Psoas muscle (tissue), 7 donors: ENCODE measurements at regions not wholly inside any gene's neighbourhood (a gene's known extent, or its start where the extent isn't known, plus 50 kb on each side); places are given as distances from the start of the nearest gene placed in this dataset.

Experiments used
- ATAC-seq, 4 donors: fragments of 200-7000 bp; cut with Tn5 transposase; one replicate each; pipeline ENCODE4 v1.9.1; 2020; ENCODE audit warnings: moderate library complexity in 3 of 4, mild to moderate bottlenecking in 2 of 4
- DNase-seq, 2 donors: peaks; one replicate each; pipeline ENCODE4 v3.0.0-alpha.2; 2020
- H3K27ac ChIP-seq: fragments of 200-600 bp; one replicate; pipeline ENCODE4 v1.8.0; 2022
- H3K27me3 ChIP-seq, 3 donors: fragments of 200-600 bp in 1 of 3; one replicate each; pipeline versions ENCODE4 v1.6.1 to v1.8.0; 2013 to 2022; ENCODE audit warnings: low read length in 2 of 3, mild to moderate bottlenecking in 2 of 3, moderate library complexity in 1 of 3; ENCODE audit not compliant: insufficient read depth in 3 of 3
- H3K36me3 ChIP-seq, 2 donors: fragments of 200-600 bp in 1 of 2; one replicate each; pipeline versions ENCODE4 v1.6.1 to v1.8.0; 2013 to 2022; ENCODE audit warnings: low read depth in 1 of 2, mild to moderate bottlenecking in 1 of 2, moderate library complexity in 1 of 2; ENCODE audit not compliant: insufficient read depth in 1 of 2
- H3K4me1 ChIP-seq: fragments of 200-600 bp; one replicate; pipeline ENCODE4 v1.8.0; 2022
- H3K4me3 ChIP-seq: fragments of 200-600 bp; one replicate; pipeline ENCODE4 v1.8.0; 2022; ENCODE audit warnings: mild to moderate bottlenecking
- H3K9me3 ChIP-seq: fragments of 200-600 bp; one replicate; pipeline ENCODE4 v1.8.0; 2022
- CTCF ChIP-seq: fragments of 200-600 bp; IDR thresholded peaks from one replicate; pipeline ENCODE4 v1.8.0; 2022; ENCODE audit warnings: antibody characterized with exemption
- WGBS, 3 donors: extraction: QIAGEN DNeasy Blood & Tissue Kit; methylation state at CpG; one replicate each; pipeline versions ENCODE4 v1.1.6 to v1.1.7; 2013; 5-methylcytosine and 5-hydroxymethylcytosine counted together
- intact Hi-C, 2 donors: fragments of 100-400 bp; cut with DNase I; formaldehyde crosslinking; loops; one replicate each; pipeline versions ENCODE4 v1.11.0 to v1.14.2; 2022
- donor health status: healthy with polysubstance abuse.
- donor health status: DM: no; HTN: no; CAD: no; lungs with moderate emphysema.
- donor health status: Bipolar disorder and iron deficiency.
- donor health status: healthy.
- donor health status: DM: yes; HTN: yes; CAD: no.
- donor health status: DM: no; HTN: no; CAD: no.
- donor health status: DM: yes; HTN: yes; CAD: no.

- H3K4me1 ChIP-seq = no peaks in the 10 kb centered on the region
- ATAC-seq (no peak), DNase-seq (no peak)
- no peaks in the 10 kb centered on the region for H3K36me3 ChIP-seq
- H3K9me3 ChIP-seq = no peaks in the 10 kb centered on the region
- intact Hi-C loops = no loop called here
- no peak overlapping the region for H3K27ac ChIP-seq
- H3K27me3 ChIP-seq = no peaks in the 10 kb centered on the region
- H3K4me3 ChIP-seq = no peak overlapping the region
- TF ChIP-seq CTCF = no peak
- 69 to 72% (median 69%) methylated on average over 5 of the region's 5 CpGs for WGBS, 3 donors
Observed at GRCh38 chr10:110419265-110419664, 78.4 kb upstream of the DUSP5 start.

- Histone ChIP-seq H3K4me3 (no peak overlapping the region), H3K4me1 (no peaks in the 10 kb centered on the region), H3K9me3 (no peaks in the 10 kb centered on the region), H3K27ac (no peak overlapping the region), H3K27me3 (no peaks in the 10 kb centered on the region), H3K36me3 (no peaks in the 10 kb centered on the region)
- DNase-seq = no peak
- intact Hi-C loops = no loop called here
- no peak for ATAC-seq
- 92 to 100% (median 95%) methylated on average over 2 of the region's 2 CpGs for WGBS, 3 donors
- no peak for TF ChIP-seq CTCF
Observed at GRCh38 chr10:110420401-110421193, 77.1 kb upstream of the DUSP5 start.

GRCh38 chr10:110421512-110422138 is 76.1 kb upstream of the DUSP5 start:
- Histone ChIP-seq H3K4me3 (no peak overlapping the region), H3K4me1 (no peaks in the 10 kb centered on the region), H3K27ac (no peak overlapping the region), H3K27me3 (no peaks in the 10 kb centered on the region), H3K36me3 (no peaks in the 10 kb centered on the region), H3K9me3 (no peaks in the 10 kb centered on the region)
- WGBS, 3 donors = 70 to 78% (median 74%) methylated on average over 3 of the region's 3 CpGs
- ATAC-seq (no peak), DNase-seq (no peak)
- no peak for TF ChIP-seq CTCF
- intact Hi-C loops = no loop called here

- no peaks in the 10 kb centered on the region for H3K27me3 ChIP-seq
- H3K4me3 ChIP-seq = no peak overlapping the region
- ATAC-seq (no peak), DNase-seq (no peak)
- WGBS, 3 donors = 81 to 91% (median 87%) methylated on average over 2 of the region's 2 CpGs
- no peaks in the 10 kb centered on the region for H3K9me3 ChIP-seq
- no peaks in the 10 kb centered on the region for H3K4me1 ChIP-seq
- H3K27ac ChIP-seq = no peak overlapping the region
- intact Hi-C loops = no loop called here
- TF ChIP-seq CTCF = no peak
- no peaks in the 10 kb centered on the region for H3K36me3 ChIP-seq
Observed at GRCh38 chr10:110422548-110422947, 75.2 kb upstream of the DUSP5 start.
